ENCODE measurements at regions not wholly inside any gene's neighbourhood (a gene's known extent, or its start where the extent isn't known, plus 50 kb on each side); places are given as distances from the start of the nearest gene placed in this dataset.

GRCh38 chr16:85469929-85470590, 143.1 kb upstream of the GSE1 start:
- Histone ChIP-seq H3K9me3 (ENCODE audit: control insufficient read depth, insufficient read depth, low read length) (no peaks in the 10 kb centered on the region), H3K9ac (ENCODE audit: low read depth, low read length) (peak overlapping the region; percentile 5), H3K4me1 (ENCODE audit: control insufficient read depth, insufficient read depth, low read length) (peaks cover 3% of the 10 kb centered on the region), H3K4me3 (ENCODE audit: low read depth, low read length) (no peak overlapping the region), H3K36me3 (ENCODE audit: control insufficient read depth, insufficient read depth, low read length) (no peaks in the 10 kb centered on the region), H3K27me3 (ENCODE audit: control insufficient read depth, insufficient read depth, low read length) (no peaks in the 10 kb centered on the region)

GRCh38 chr16:85470873-85471272, 142.2 kb upstream of the GSE1 start:
- no peak overlapping the region for H3K9ac ChIP-seq (ENCODE audit: low read depth, low read length)
- no peaks in the 10 kb centered on the region for H3K36me3 ChIP-seq (ENCODE audit: control insufficient read depth, insufficient read depth, low read length)
- H3K4me3 ChIP-seq (ENCODE audit: low read depth, low read length): no peak overlapping the region
- H3K9me3 ChIP-seq (ENCODE audit: control insufficient read depth, insufficient read depth, low read length): no peaks in the 10 kb centered on the region
- no peaks in the 10 kb centered on the region for H3K27me3 ChIP-seq (ENCODE audit: control insufficient read depth, insufficient read depth, low read length)
- H3K4me1 ChIP-seq (ENCODE audit: control insufficient read depth, insufficient read depth, low read length): peaks cover 3% of the 10 kb centered on the region

- no peaks in the 10 kb centered on the region for H3K9me3 ChIP-seq (ENCODE audit: control insufficient read depth, insufficient read depth, low read length)
- H3K4me1 ChIP-seq (ENCODE audit: control insufficient read depth, insufficient read depth, low read length): peaks cover 3% of the 10 kb centered on the region
- H3K36me3 ChIP-seq (ENCODE audit: control insufficient read depth, insufficient read depth, low read length): no peaks in the 10 kb centered on the region
- H3K9ac ChIP-seq (ENCODE audit: low read depth, low read length): no peak overlapping the region
- no peak overlapping the region for H3K4me3 ChIP-seq (ENCODE audit: low read depth, low read length)
- no peaks in the 10 kb centered on the region for H3K27me3 ChIP-seq (ENCODE audit: control insufficient read depth, insufficient read depth, low read length)
Measured at GRCh38 chr16:85471469-85472431, 141.4 kb upstream of the GSE1 start.

GRCh38 chr16:85472514-85472913, 140.6 kb upstream of the GSE1 start:
- Histone ChIP-seq H3K27me3 (ENCODE audit: control insufficient read depth, insufficient read depth, low read length) (no peaks in the 10 kb centered on the region), H3K4me3 (ENCODE audit: low read depth, low read length) (no peak overlapping the region), H3K36me3 (ENCODE audit: control insufficient read depth, insufficient read depth, low read length) (no peaks in the 10 kb centered on the region), H3K4me1 (ENCODE audit: control insufficient read depth, insufficient read depth, low read length) (peaks cover 3% of the 10 kb centered on the region), H3K9ac (ENCODE audit: low read depth, low read length) (no peak overlapping the region), H3K9me3 (ENCODE audit: control insufficient read depth, insufficient read depth, low read length) (no peaks in the 10 kb centered on the region)

DNA sequence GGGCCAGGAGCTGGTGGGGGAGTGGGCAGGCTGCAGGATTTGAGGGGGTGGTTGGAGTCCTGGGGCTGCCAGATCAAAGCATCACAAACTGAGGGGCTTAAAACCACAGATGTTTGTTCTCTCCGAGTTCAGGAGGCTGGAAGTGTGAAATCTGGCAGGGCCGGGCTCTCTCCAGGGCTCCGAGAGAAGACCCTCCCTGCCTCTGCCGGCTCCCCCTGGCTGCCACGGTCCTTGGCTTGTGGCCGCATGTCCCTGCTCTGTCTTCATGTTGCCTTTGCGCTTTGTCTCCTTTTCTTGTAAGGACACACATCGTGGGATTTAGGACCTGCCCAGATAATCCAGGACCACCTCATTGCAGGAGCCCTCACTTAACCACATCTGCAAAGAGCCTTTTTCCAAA, 139.8 kb upstream of the GSE1 start:
- no peaks in the 10 kb centered on the region for H3K9me3 ChIP-seq (ENCODE audit: control insufficient read depth, insufficient read depth, low read length)
- H3K4me3 ChIP-seq (ENCODE audit: low read depth, low read length): no peak overlapping the region
- H3K9ac ChIP-seq (ENCODE audit: low read depth, low read length): no peak overlapping the region
- peaks cover 3% of the 10 kb centered on the region for H3K4me1 ChIP-seq (ENCODE audit: control insufficient read depth, insufficient read depth, low read length)
- no peaks in the 10 kb centered on the region for H3K27me3 ChIP-seq (ENCODE audit: control insufficient read depth, insufficient read depth, low read length)
- H3K36me3 ChIP-seq (ENCODE audit: control insufficient read depth, insufficient read depth, low read length): no peaks in the 10 kb centered on the region

- Histone ChIP-seq H3K9me3 (ENCODE audit: control insufficient read depth, insufficient read depth, low read length) (no peaks in the 10 kb centered on the region), H3K27me3 (ENCODE audit: control insufficient read depth, insufficient read depth, low read length) (no peaks in the 10 kb centered on the region), H3K36me3 (ENCODE audit: control insufficient read depth, insufficient read depth, low read length) (no peaks in the 10 kb centered on the region), H3K4me3 (ENCODE audit: low read depth, low read length) (no peak overlapping the region), H3K9ac (ENCODE audit: low read depth, low read length) (no peak overlapping the region), H3K4me1 (ENCODE audit: control insufficient read depth, insufficient read depth, low read length) (peaks cover 3% of the 10 kb centered on the region)
Measured at GRCh38 chr16:85473909-85474620, 139.1 kb upstream of the GSE1 start.

DNA sequence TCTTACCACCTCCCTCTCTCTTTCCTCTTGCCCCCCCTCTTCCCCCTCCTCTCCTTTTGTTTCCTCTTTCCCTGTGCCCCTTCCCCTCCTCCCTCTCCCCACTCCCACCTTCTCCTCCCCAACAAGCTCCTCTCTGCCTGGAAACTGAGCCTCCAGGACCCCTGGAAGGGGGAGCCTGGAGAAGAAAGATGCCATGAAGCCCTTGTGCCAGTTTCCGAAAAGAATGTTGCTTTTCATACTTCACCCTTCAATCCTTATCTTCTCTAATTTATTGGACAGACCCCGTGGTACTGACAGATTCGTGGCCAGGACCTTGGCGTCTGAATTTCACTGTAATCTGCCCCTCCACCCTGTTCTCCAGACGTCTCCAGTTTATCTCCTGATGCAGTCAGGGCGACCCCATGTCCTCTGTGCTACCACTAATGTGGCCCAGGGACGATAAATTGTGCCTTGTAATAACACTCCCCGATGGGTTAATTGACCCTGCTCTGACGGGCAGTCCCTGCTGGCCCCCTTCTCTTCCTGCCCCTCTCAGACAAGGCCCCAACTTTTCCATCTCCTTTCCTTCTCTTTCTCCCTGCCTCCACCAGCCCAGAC, 138.4 kb upstream of the GSE1 start:
- H3K27me3 ChIP-seq (ENCODE audit: control insufficient read depth, insufficient read depth, low read length): no peaks in the 10 kb centered on the region

DNA sequence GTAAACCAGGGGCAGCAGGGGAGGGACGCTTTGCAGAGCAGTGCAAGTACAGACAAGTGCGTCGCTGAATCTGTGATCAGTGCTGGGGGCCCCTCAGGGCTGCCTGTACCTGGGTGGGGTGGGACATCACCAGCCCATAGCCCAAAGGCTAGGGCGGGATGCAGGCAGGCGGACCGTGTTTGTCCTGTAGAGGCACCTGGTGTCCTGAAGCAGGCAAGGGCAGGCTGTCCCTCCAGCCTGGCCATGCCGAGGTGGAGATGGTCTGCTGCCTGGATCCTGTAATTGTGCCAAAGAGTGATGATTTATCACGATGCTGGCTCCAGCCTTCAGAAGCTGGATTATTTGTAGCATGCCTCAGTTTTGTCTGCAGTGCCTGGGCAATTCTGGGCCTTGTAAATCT, 137.9 kb upstream of the GSE1 start:
- peaks cover 3% of the 10 kb centered on the region for H3K4me1 ChIP-seq (ENCODE audit: control insufficient read depth, insufficient read depth, low read length)
- H3K27me3 ChIP-seq (ENCODE audit: control insufficient read depth, insufficient read depth, low read length): no peaks in the 10 kb centered on the region
- no peaks in the 10 kb centered on the region for H3K9me3 ChIP-seq (ENCODE audit: control insufficient read depth, insufficient read depth, low read length)
- no peaks in the 10 kb centered on the region for H3K36me3 ChIP-seq (ENCODE audit: control insufficient read depth, insufficient read depth, low read length)
- no peak overlapping the region for H3K4me3 ChIP-seq (ENCODE audit: low read depth, low read length)
- peak overlapping the region; percentile 12 for H3K9ac ChIP-seq (ENCODE audit: low read depth, low read length)

More for the DNA sequence above, 138.4 kb upstream of the GSE1 start:
- Histone ChIP-seq H3K4me1 (ENCODE audit: control insufficient read depth, insufficient read depth, low read length) (peaks cover 3% of the 10 kb centered on the region), H3K9me3 (ENCODE audit: control insufficient read depth, insufficient read depth, low read length) (no peaks in the 10 kb centered on the region), H3K9ac (ENCODE audit: low read depth, low read length) (peak overlapping the region; percentile 12), H3K4me3 (ENCODE audit: low read depth, low read length) (no peak overlapping the region), H3K36me3 (ENCODE audit: control insufficient read depth, insufficient read depth, low read length) (no peaks in the 10 kb centered on the region)

DNA sequence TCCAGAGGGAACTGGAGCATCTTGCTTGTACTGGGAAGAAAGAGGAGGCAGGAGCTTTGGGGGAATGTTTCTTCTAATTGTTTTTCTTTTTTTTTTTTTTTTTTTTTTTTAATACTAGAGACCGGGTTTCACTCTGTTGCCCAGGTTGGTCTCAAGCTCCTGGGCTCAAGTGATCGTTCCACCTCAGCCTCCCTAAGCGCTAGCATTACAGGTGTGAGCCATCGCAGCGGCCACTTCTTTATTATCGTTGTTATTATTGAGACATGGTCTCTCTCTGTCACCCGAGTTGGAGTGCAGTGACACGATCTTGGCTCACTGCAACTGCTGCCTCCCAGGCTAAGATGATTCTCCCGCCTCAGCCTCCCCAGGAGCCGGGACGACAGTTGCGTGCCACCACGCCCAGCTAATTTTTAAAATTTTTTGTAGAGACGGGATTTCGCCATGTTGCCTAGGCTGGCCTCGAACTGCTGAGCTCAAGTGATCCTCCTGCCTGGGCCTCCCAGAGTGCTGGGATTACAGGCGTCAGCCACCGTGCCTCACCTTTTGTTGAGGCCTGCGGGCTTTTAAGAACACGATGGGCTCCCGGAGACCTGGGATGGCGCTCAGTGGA, 137.3 kb upstream of the GSE1 start:
- Histone ChIP-seq H3K27me3 (ENCODE audit: control insufficient read depth, insufficient read depth, low read length) (no peaks in the 10 kb centered on the region), H3K9me3 (ENCODE audit: control insufficient read depth, insufficient read depth, low read length) (no peaks in the 10 kb centered on the region), H3K36me3 (ENCODE audit: control insufficient read depth, insufficient read depth, low read length) (no peaks in the 10 kb centered on the region), H3K4me1 (ENCODE audit: control insufficient read depth, insufficient read depth, low read length) (peaks cover 3% of the 10 kb centered on the region), H3K4me3 (ENCODE audit: low read depth, low read length) (no peak overlapping the region), H3K9ac (ENCODE audit: low read depth, low read length) (no peak overlapping the region)

GRCh38 chr16:85476389-85476788, 136.7 kb upstream of the GSE1 start:
- Histone ChIP-seq H3K9me3 (ENCODE audit: control insufficient read depth, insufficient read depth, low read length) (no peaks in the 10 kb centered on the region), H3K27me3 (ENCODE audit: control insufficient read depth, insufficient read depth, low read length) (no peaks in the 10 kb centered on the region), H3K4me3 (ENCODE audit: low read depth, low read length) (no peak overlapping the region), H3K9ac (ENCODE audit: low read depth, low read length) (no peak overlapping the region), H3K36me3 (ENCODE audit: control insufficient read depth, insufficient read depth, low read length) (no peaks in the 10 kb centered on the region), H3K4me1 (ENCODE audit: control insufficient read depth, insufficient read depth, low read length) (peaks cover 3% of the 10 kb centered on the region)

GRCh38 chr16:85477801-85478363, 135.2 kb upstream of the GSE1 start:
- Histone ChIP-seq H3K36me3 (ENCODE audit: control insufficient read depth, insufficient read depth, low read length) (no peaks in the 10 kb centered on the region), H3K27me3 (ENCODE audit: control insufficient read depth, insufficient read depth, low read length) (no peaks in the 10 kb centered on the region), H3K9ac (ENCODE audit: low read depth, low read length) (no peak overlapping the region), H3K4me3 (ENCODE audit: low read depth, low read length) (no peak overlapping the region), H3K9me3 (ENCODE audit: control insufficient read depth, insufficient read depth, low read length) (no peaks in the 10 kb centered on the region), H3K4me1 (ENCODE audit: control insufficient read depth, insufficient read depth, low read length) (peaks cover 3% of the 10 kb centered on the region)

All from iPS-15b (cell line).